A172 (cell line): ENCODE measurements at regions not wholly inside any gene's neighbourhood (a gene's known extent, or its start where the extent isn't known, plus 50 kb on each side); places are given as distances from the start of the nearest gene placed in this dataset.
A peak's percentile ranks its signal among the peaks of the same experiment; 100 is the strongest.

Experiments
- DNase-seq: peaks from one replicate; pipeline ENCODE4 v3.0.0-alpha.2; 2015; ENCODE audit warnings: low spot score

DNA sequence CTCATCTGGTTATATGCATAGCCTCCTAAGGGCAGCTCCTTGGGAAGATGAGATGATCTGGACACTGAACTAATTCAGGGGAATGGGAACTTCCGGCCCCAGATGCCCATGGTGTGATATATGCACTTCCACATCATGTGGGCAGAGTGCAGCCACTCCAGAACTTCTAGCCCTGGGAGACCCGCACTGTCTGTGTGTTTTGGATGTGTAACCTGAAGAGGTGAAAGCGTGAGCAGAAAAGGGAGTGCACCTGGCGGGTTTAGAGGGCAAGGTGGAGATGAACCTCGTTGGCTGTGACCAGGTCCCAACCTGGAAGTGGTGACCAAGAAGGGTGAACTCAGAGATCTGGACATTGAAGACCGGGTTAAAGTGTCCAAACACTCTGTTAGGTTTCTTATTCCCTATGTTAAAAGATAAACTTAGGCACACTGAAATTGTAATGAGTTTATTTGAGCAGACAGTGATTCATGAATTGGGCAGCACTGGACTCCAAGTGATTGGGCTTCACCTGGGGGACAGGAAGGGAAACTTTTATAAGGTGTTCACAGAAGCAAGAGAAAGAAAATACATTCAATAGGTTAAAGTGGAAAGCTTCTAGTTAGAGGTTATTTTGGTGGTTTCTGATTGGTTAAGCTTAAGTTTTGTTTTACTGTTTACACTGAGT, 296.2 kb upstream of the SKOR2 start:
- no peak for DNase-seq

GRCh38 chr18:47545613-47546012, 294.2 kb upstream of the SKOR2 start:
- no peak for DNase-seq

DNA sequence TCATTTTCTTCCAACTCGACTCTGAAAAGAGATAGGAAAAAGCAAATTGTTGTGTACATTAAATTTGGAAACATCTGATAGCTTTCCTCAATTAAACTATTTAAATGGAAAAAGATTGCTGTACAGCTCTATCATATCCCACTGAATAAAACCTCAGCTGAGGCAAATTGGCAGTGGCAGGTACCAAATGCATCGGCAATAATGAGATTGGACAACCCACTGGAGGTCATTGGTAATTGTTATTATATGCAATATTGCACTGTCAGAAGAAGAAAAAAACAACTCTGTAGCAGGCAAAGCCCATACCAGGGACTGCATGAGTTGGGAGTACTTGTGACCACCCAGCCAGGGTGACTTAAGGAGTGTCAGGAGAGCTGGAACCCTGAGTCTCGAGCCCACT, 291.6 kb upstream of the SKOR2 start:
- no peak for DNase-seq

DNA sequence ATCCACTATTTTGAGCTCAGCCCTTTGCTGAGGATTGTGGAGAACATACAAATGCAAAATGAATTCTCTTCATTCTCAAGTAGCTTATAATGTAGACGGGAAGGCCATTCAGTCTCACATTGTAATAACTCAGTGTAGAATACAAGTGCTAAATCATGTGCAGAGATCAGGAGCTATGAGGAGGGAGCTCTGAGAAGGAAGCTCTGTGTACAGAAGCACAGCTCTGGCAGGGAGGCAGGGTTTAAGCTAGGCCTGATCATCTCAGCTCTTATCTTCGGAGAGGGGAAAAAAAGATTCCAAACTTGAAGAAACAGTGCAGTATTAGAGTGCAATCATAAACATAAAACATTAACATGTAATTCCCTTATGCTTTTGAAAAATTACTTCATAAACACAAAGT, 291.1 kb upstream of the SKOR2 start:
- DNase-seq = no peak

GRCh38 chr18:47531717-47532116, 280.3 kb upstream of the SKOR2 start:
- no peak for DNase-seq

- DNase-seq = no peak
Observed at GRCh38 chr18:47530695-47531094, 279.2 kb upstream of the SKOR2 start.

DNA sequence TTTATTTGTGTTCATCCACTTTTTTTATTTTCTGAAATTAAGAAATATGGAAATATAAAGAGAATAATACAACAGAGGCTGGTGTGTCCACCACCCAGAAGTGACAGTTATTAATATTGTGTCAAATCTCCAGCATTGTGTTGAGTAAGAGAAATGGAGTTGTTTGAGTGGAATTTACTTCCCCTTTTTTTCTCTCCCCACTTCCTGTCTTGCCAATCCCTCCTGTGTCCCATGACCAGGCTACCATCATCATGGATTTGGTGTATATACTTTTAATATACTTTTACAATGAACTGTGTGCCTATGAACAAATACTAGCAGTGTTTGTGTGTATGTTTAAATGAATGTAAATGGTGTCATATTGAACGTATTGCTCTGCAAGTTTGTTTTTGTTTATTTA, 276.9 kb upstream of the SKOR2 start:
- DNase-seq = no peak

- DNase-seq = no peak
Observed at GRCh38 chr18:47526147-47526546, 274.7 kb upstream of the SKOR2 start.

GRCh38 chr18:47522359-47522758, 270.9 kb upstream of the SKOR2 start:
- no peak for DNase-seq

DNA sequence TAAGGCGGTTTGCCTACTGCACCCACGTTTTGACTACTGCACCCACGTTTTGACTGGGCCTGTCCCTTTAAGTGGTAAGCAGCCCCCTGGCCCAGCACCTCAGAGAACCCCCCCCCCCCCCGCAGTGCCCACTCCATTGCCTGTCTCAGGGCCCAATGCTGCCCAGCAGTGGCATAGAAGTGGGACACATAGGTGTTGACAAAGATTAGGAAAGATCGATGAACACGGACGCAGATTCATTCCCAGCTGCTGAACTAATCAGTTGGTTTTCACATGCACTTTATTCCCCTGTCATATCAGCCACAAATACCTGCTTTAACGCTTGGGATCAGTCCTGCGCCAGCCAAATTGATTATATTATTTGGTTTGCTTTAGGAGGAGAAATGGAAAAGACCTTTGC, 268.8 kb upstream of the SKOR2 start:
- no peak for DNase-seq

GRCh38 chr18:47519706-47520105, 268.2 kb upstream of the SKOR2 start:
- no peak for DNase-seq

- no peak for DNase-seq
Observed at GRCh38 chr18:47519277-47519676, 267.8 kb upstream of the SKOR2 start.

GRCh38 chr18:47513614-47514013, 262.2 kb upstream of the SKOR2 start:
- no peak for DNase-seq

GRCh38 chr18:47512726-47513435, 261.4 kb upstream of the SKOR2 start:
- DNase-seq = no peak

DNA sequence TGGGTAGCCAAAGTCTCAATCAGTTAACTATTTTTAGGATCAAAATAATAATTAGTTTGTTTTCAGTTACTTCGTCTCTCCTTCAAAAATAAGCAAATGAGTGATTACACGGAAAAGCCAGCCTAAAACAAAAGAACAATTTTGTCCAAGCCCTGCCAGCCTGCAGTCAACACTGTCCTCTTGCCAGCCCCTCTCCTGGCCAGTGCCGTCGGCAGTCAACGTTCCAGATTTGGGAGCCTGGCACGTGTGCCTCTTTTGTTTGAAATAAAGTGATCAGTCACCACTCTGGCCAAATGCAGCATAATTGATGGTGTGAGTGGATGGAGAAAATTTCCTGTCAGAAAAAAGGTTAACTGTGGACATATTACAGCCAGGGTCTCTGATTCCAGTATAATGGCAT, 260.6 kb upstream of the SKOR2 start:
- DNase-seq = no peak

DNA sequence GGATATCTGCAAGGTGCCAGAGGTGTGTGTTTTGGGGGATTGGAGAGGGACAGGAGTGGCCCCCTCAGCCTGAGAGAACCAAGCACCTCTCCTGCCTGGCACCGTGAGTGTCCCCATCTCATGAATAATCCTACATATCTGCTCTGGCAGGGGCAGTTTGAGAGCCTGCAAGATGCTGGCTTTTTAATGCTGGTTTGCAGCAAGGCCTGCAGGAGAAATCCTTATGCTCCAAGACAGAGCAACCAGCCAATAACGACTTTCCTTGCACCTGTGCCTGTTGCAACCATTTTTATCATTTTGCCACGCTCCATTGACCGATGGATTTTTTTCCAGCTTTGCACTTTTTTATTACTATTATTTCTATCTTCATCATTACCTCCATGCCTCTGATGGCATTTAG, 259.4 kb upstream of the SKOR2 start:
- DNase-seq = no peak

DNA sequence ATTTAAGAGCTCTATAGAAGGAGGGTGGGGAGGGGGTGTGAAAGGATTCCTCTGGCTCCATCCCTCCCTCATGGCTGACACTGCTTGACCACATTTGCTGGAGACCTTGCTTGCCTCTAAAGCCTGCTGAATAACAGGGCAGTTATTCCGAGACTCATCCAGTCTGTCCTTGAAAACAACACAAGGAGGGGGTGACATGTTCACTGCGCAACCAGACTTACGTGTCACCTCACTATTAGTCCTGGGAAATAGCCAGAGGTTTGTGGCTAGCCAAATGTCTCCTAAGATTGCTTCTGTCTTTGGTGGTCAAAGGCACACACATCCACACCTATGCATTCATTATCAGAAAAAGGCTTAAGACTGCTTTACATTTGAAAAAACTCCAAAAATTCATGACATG, 256.2 kb upstream of the SKOR2 start:
- no peak for DNase-seq

DNA sequence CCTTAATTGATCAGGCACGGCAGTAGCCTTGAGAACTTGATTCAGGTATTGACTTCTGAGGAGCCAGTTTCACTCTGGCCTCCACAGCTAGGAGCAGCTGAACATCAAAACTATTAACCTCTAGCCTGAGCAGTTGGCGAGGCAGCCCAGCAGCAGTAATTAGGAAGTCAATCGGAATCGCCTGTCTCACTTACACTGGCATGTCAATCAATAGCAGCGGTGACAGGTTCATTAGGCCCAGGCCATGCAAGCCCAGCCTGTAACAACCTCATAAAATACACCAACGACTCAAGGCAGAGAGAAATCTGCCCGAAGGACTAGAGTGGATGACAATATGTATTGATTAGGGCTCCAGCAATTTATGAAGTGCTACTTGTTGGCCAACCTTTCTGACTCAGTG, 255.4 kb upstream of the SKOR2 start:
- DNase-seq = no peak

DNA sequence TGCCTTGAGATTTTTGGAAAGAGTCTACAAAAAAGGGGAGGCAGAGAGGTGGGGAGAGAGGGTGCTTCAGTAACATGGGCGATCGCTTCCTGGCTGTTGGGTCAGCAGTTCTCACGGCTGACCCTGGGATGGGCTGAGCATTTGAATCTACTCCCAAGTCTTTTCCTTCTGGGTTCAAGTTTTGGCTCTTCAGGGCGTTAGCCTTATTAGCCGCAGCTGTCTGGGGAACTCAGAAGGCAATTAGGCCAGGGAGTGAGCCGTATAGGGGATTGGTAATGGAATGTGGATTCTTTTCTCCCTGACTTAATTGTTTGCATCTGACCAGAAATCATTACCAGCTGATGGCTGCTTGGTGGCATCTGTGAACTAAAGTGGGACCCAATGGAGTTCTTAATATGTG, 250.5 kb upstream of the SKOR2 start:
- no peak for DNase-seq

GRCh38 chr18:47500930-47501329, 249.5 kb upstream of the SKOR2 start:
- DNase-seq = no peak

- DNase-seq = no peak
Observed at GRCh38 chr18:47492691-47493090, 241.2 kb upstream of the SKOR2 start.

GRCh38 chr18:47490882-47491281, 239.4 kb upstream of the SKOR2 start:
- DNase-seq = peak; percentile 7

DNA sequence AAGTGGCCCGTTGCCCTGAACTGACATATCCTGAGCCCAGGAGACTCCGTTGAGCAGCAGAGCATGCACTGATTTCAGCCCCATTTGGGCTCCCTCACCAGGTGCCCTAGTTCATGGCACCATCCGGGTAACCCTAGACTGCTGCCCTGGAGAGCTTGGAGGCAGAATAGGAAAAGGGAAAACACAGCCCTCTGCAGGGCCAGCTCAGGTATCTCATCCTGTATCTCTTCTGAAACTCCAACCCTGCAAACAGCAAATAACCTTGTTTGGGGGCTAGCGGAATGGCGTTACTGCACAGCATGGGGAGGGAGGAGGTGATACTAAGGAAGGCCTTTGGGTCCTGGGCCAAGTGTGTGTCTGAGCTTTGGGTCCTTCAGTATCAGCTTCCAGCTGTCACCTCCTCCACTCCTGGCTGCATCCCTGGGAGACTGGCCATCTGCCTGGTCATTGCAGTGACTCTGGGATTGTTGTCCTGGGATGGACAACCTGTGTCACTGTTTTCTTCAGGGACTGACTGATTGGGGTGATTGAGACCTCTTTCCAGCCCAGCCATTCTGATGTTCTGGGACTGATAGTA, 233.8 kb upstream of the SKOR2 start:
- DNase-seq = no peak

DNA sequence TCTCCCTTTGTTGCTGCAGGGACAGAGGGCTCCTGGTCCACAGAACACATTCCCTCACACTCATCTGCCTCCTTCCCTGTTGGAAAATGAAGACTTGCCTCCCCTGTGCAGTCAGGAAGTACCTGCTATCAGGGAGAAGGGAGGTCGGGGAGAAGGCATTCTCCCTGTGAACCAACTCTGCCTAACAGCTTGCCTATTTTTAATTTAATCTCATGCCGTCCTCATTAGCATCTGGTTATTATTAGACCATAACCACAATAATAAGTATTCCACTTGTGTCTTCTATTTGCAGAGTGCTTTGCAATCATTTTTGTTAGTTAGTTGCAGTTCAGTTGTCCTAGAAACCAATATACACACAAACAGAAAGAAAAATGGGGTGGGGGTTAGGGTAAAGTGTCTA, 232.6 kb upstream of the SKOR2 start:
- DNase-seq = no peak
